Erythroblast (primary cell): ENCODE measurements at regions not wholly inside any gene's neighbourhood (a gene's known extent, or its start where the extent isn't known, plus 50 kb on each side); places are given as distances from the start of the nearest gene placed in this dataset.
"Not testable (repeated sequence)": the region's sequence is repeated elsewhere in the genome, so short reads cannot be mapped to it uniquely, and the experiment has no call there.

Experiments used
- GATA1 ChIP-seq: IDR thresholded peaks from 2 replicates; pipeline ENCODE4 v1.6.1; 2011; ENCODE audit warnings: low read depth, mild to moderate bottlenecking, control low read depth, low read length, moderate library complexity
- POLR2A ChIP-seq: IDR thresholded peaks from 2 replicates; pipeline ENCODE4 v1.6.1; 2011; ENCODE audit warnings: mild to moderate bottlenecking, low read length

GRCh38 chr10:25874402-25874801, 59.6 kb upstream of the MYO3A start:
- not testable (repeated sequence) for TF ChIP-seq POLR2A, GATA1
